ENCODE measurements at regions not wholly inside any gene's neighbourhood (a gene's known extent, or its start where the extent isn't known, plus 50 kb on each side); places are given as distances from the start of the nearest gene placed in this dataset.

- TF ChIP-seq EZH2 (IDR thresholded peaks at IDR 0.05; ENCODE audit: low read depth, unreplicated experiment), result no peak
- TF ChIP-seq CTCF (conservative IDR thresholded peaks at IDR 0.05; ENCODE audit: low read depth in 2 of 2), result no peak
- TF ChIP-seq POLR2AphosphoS5 (IDR thresholded peaks at IDR 0.05; ENCODE audit: low read depth), result no peak
- no peak for TF ChIP-seq CREB1 (CRISPR knock-in tag; IDR thresholded peaks at IDR 0.05; ENCODE audit: low read depth)
- no peak for TF ChIP-seq EZH2phosphoT487 (IDR thresholded peaks at IDR 0.05; ENCODE audit: unreplicated experiment)
- TF ChIP-seq NANOG (IDR thresholded peaks at IDR 0.05; ENCODE audit: borderline replicate concordance), result no peak
- TF ChIP-seq, protein P1, sequence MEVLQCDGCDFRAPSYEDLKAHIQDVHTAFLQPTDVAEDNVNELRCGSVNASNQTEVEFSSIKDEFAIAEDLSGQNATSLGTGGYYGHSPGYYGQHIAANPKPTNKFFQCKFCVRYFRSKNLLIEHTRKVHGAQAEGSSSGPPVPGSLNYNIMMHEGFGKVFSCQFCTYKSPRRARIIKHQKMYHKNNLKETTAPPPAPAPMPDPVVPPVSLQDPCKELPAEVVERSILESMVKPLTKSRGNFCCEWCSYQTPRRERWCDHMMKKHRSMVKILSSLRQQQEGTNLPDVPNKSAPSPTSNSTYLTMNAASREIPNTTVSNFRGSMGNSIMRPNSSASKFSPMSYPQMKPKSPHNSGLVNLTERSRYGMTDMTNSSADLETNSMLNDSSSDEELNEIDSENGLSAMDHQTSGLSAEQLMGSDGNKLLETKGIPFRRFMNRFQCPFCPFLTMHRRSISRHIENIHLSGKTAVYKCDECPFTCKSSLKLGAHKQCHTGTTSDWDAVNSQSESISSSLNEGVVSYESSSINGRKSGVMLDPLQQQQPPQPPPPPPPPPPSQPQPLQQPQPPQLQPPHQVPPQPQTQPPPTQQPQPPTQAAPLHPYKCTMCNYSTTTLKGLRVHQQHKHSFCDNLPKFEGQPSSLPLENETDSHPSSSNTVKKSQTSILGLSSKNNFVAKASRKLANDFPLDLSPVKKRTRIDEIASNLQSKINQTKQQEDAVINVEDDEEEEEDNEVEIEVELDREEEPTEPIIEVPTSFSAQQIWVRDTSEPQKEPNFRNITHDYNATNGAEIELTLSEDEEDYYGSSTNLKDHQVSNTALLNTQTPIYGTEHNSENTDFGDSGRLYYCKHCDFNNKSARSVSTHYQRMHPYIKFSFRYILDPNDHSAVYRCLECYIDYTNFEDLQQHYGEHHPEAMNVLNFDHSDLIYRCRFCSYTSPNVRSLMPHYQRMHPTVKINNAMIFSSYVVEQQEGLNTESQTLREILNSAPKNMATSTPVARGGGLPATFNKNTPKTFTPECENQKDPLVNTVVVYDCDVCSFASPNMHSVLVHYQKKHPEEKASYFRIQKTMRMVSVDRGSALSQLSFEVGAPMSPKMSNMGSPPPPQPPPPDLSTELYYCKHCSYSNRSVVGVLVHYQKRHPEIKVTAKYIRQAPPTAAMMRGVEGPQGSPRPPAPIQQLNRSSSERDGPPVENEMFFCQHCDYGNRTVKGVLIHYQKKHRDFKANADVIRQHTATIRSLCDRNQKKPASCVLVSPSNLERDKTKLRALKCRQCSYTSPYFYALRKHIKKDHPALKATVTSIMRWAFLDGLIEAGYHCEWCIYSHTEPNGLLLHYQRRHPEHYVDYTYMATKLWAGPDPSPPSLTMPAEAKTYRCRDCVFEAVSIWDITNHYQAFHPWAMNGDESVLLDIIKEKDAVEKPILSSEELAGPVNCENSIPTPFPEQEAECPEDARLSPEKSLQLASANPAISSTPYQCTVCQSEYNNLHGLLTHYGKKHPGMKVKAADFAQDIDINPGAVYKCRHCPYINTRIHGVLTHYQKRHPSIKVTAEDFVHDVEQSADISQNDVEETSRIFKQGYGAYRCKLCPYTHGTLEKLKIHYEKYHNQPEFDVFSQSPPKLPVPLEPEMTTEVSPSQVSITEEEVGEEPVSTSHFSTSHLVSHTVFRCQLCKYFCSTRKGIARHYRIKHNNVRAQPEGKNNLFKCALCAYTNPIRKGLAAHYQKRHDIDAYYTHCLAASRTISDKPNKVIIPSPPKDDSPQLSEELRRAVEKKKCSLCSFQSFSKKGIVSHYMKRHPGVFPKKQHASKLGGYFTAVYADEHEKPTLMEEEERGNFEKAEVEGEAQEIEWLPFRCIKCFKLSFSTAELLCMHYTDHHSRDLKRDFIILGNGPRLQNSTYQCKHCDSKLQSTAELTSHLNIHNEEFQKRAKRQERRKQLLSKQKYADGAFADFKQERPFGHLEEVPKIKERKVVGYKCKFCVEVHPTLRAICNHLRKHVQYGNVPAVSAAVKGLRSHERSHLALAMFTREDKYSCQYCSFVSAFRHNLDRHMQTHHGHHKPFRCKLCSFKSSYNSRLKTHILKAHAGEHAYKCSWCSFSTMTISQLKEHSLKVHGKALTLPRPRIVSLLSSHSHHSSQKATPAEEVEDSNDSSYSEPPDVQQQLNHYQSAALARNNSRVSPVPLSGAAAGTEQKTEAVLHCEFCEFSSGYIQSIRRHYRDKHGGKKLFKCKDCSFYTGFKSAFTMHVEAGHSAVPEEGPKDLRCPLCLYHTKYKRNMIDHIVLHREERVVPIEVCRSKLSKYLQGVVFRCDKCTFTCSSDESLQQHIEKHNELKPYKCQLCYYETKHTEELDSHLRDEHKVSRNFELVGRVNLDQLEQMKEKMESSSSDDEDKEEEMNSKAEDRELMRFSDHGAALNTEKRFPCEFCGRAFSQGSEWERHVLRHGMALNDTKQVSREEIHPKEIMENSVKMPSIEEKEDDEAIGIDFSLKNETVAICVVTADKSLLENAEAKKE (CRISPR knock-in tag; IDR thresholded peaks at IDR 0.05), result no peak
- no peak for TF ChIP-seq ETS1 (IDR thresholded peaks at IDR 0.05)
- TF ChIP-seq REST (IDR thresholded peaks at IDR 0.05; ENCODE audit: unreplicated experiment), result no peak
- TF ChIP-seq STAT1 (IDR thresholded peaks at IDR 0.05; ENCODE audit: unreplicated experiment), result no peak
- TF ChIP-seq JUNB (IDR thresholded peaks at IDR 0.05; ENCODE audit: unreplicated experiment), result no peak
Measured at GRCh38 chr7:19508124-19508523, 200.7 kb downstream of the POLR1F start.
